Activated naive CD8-positive, alpha-beta T cell treated with anti-CD3 and anti-CD28 coated beads, Interleukin-2, amount 50 U/mL, for 24 hours (primary cell): ENCODE measurements at regions not wholly inside any gene's neighbourhood (a gene's known extent, or its start where the extent isn't known, plus 50 kb on each side); places are given as distances from the start of the nearest gene placed in this dataset.

Experiments
- ATAC-seq: fragments of 150-1000 bp; cut with Tn5 transposase; one replicate; pipeline ENCODE4 v1.10.0; 2021
- DNase-seq: peaks from one replicate; pipeline ENCODE4 v3.0.0; 2021
- H3K27ac Mint-ChIP-seq: one replicate; pipeline ENCODE4 v1.8.0; 2021; ENCODE audit warnings: mild to moderate bottlenecking, mixed read lengths
- H3K27me3 Mint-ChIP-seq: one replicate; pipeline ENCODE4 v1.8.0; 2021; ENCODE audit warnings: mixed read lengths
- H3K36me3 Mint-ChIP-seq: one replicate; pipeline ENCODE4 v1.8.0; 2021; ENCODE audit warnings: low read depth, mixed read lengths
- H3K4me1 Mint-ChIP-seq: one replicate; pipeline ENCODE4 v1.8.0; 2021; ENCODE audit warnings: mixed read lengths
- H3K4me3 Mint-ChIP-seq: one replicate; pipeline ENCODE4 v1.8.0; 2021; ENCODE audit warnings: mild to moderate bottlenecking, moderate library complexity, mixed read lengths
- H3K9me3 Mint-ChIP-seq: one replicate; pipeline ENCODE4 v1.8.0; 2021; ENCODE audit warnings: mixed read lengths

DNA sequence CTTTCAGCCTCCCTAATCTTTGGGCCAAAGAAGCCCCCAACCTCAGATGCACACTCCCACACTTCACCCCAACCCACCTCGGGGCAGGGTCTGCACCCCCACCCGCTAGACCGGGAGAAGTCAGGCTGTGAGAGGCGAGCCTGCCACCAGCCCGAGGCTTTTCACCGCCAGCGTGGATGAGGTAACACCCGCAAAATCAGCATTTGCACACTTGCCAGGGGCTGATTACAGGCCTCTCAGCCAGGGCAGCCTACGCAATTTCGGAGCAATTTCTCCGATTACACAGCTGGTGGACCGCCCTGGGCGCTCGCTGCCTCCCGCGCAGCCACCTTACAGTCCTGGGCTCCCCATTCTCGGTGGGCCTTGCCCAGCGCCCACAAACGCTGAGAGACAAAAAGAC is 68.5 kb downstream of the FOXD1 start:
- no peak overlapping the region for H3K4me3 Mint-ChIP-seq
- peaks cover 15% of the 10 kb centered on the region for H3K4me1 Mint-ChIP-seq
- no peak for ATAC-seq
- H3K27ac Mint-ChIP-seq, result no peak overlapping the region
- H3K27me3 Mint-ChIP-seq, result peaks cover 81% of the 10 kb centered on the region
- no peak for DNase-seq
- peaks cover 13% of the 10 kb centered on the region for H3K36me3 Mint-ChIP-seq
- peaks cover 16% of the 10 kb centered on the region for H3K9me3 Mint-ChIP-seq

DNA sequence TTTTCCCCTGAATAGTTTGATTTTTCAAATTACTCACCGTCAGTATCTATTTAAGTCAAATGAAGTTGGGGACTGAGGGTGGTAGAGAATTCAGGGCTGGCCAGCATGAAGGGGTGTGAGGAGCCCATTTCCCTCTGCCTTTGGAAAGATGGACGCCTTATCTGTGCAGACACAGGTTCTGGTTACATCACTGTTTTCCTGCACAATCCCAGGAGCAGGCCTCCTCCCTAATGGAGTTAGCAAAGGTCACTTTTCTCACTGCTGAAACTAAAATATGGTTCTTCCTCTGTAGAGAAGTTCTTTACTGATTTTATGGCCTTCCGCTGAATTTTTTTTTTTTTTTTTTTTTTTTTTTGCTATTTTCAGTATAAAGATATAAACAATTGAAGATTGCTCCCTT is 69.1 kb downstream of the FOXD1 start:
- H3K9me3 Mint-ChIP-seq, result peaks cover 10% of the 10 kb centered on the region
- no peak overlapping the region for H3K27ac Mint-ChIP-seq
- peaks cover 15% of the 10 kb centered on the region for H3K4me1 Mint-ChIP-seq
- no peak for DNase-seq
- H3K4me3 Mint-ChIP-seq, result no peak overlapping the region
- ATAC-seq, result no peak
- peaks cover 82% of the 10 kb centered on the region for H3K27me3 Mint-ChIP-seq
- peaks cover 10% of the 10 kb centered on the region for H3K36me3 Mint-ChIP-seq

DNA sequence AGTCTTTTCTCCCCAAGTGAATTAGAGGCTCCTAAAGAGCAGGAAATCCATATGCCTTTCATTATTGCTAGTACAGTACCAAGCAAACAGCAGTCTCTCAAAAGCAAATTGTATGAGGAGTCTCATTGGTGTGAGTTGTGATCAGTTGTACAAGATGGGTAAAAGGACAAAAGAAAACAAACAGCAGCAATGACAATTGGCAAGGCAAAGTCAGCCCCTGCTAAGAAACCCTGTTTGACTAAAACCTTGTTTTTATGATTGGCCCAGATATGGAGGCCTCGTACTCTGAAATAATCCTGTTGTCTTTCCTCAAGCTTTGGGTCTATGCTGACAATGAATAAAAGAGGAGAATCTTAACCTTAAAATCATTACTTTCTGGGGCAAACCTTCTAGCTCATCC is 69.8 kb downstream of the FOXD1 start:
- Mint-ChIP-seq H3K4me3 (no peak overlapping the region), H3K27ac (no peak overlapping the region), H3K36me3 (peaks cover 3% of the 10 kb centered on the region), H3K9me3 (peaks cover 3% of the 10 kb centered on the region), H3K4me1 (peaks cover 15% of the 10 kb centered on the region), H3K27me3 (peaks cover 78% of the 10 kb centered on the region)
- ATAC-seq, result no peak
- DNase-seq, result no peak

DNA sequence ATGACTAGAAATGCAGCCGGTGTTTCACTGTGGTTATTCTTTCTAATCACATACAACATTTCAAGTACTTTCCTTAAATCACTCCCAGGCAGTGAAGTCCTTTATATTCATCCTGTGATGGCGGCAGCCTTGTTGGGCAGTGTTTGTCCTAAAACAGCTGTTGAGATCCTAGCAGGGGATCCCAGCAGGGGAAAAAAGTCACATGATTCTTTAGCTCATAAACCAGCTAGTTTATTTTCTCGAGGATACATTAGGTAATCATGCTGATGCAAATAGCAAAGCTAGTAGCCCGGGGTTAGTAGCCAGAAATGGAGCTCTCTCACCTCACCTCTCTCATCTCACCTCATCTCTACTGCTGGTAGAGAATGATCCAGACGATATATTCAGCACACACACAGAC is 70.5 kb downstream of the FOXD1 start:
- H3K4me3 Mint-ChIP-seq, result no peak overlapping the region
- no peaks in the 10 kb centered on the region for H3K9me3 Mint-ChIP-seq
- peaks cover 15% of the 10 kb centered on the region for H3K4me1 Mint-ChIP-seq
- no peak overlapping the region for H3K27ac Mint-ChIP-seq
- DNase-seq (no peak), ATAC-seq (no peak)
- H3K36me3 Mint-ChIP-seq, result peaks cover 2% of the 10 kb centered on the region
- H3K27me3 Mint-ChIP-seq, result peaks cover 74% of the 10 kb centered on the region

DNA sequence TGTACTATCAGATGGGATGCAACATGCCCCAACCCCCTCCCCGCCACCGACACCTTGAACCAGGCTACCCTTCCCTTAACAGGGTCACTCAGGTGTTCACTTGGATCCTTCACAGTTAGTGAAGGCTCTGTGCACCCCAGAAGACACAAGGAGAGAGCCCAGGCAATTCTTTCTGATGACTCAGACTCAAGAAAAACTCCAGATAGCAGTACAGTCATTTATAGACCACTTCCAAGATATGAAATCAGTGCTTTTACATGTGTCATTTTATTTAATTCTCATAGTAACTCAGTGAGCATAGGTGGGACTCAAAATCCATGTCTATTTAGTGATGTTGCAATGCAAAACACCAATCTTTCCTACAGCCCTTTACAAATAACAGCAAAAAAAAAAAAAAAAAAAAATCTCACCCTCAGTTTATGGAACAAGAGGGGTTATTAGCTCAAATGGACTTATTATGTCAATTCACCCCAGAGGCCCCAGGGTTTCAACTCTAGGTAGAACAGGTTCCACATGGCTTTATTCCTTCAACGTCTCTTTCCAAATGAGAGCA is 71.9 kb downstream of the FOXD1 start:
- no peak overlapping the region for H3K4me3 Mint-ChIP-seq
- no peak for ATAC-seq
- DNase-seq, result no peak
- H3K36me3 Mint-ChIP-seq, result peaks cover 2% of the 10 kb centered on the region
- no peak overlapping the region for H3K27ac Mint-ChIP-seq
- no peaks in the 10 kb centered on the region for H3K9me3 Mint-ChIP-seq
- H3K27me3 Mint-ChIP-seq, result peaks cover 75% of the 10 kb centered on the region
- H3K4me1 Mint-ChIP-seq, result peaks cover 13% of the 10 kb centered on the region

DNA sequence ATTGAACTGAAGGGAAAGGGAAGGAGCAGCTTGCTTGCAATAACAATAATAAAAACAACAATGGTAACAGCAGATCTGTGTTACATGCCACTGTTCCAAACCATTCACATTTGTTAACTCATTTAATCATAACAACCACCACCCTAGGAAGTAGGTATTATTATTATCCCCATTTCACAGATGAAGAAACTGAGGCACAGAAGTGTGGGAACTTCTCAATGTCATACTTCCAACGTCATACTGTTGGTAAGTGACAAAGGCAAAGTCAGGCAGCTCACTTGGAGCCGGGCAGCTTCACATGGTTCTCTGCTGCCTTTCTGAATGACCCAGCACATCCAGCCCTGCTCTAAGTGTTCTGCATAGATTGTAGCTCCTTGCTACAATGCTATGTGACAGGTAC is 72.6 kb downstream of the FOXD1 start:
- no peak for ATAC-seq
- H3K27me3 Mint-ChIP-seq, result peaks cover 75% of the 10 kb centered on the region
- H3K27ac Mint-ChIP-seq, result no peak overlapping the region

DNA sequence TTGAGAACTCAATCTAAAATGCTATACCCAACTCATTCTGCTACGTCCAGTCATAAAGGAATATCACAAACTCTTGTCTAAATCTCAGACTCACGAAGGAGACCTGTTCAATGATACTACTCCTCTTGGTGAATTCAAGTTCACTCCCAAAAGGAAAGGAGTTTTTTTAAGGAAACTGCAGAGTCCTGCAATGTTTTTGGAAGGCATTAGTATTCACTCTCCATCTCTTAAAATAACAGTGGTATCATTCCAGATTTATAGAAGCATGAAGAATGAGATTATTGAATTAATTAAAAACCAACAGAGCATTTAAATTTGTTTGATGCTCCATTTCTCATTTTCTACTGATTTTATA is 73.4 kb downstream of the FOXD1 start:
- Mint-ChIP-seq H3K4me3 (no peak overlapping the region), H3K27ac (no peak overlapping the region), H3K4me1 (no peaks in the 10 kb centered on the region), H3K27me3 (peaks cover 67% of the 10 kb centered on the region), H3K36me3 (peaks cover 2% of the 10 kb centered on the region), H3K9me3 (no peaks in the 10 kb centered on the region)
- DNase-seq (no peak), ATAC-seq (no peak)

More for the DNA sequence above, 72.6 kb downstream of the FOXD1 start:
- H3K4me3 Mint-ChIP-seq, result no peak overlapping the region
- no peak for DNase-seq
- no peaks in the 10 kb centered on the region for H3K9me3 Mint-ChIP-seq
- H3K4me1 Mint-ChIP-seq, result peaks cover 8% of the 10 kb centered on the region
- peaks cover 2% of the 10 kb centered on the region for H3K36me3 Mint-ChIP-seq

DNA sequence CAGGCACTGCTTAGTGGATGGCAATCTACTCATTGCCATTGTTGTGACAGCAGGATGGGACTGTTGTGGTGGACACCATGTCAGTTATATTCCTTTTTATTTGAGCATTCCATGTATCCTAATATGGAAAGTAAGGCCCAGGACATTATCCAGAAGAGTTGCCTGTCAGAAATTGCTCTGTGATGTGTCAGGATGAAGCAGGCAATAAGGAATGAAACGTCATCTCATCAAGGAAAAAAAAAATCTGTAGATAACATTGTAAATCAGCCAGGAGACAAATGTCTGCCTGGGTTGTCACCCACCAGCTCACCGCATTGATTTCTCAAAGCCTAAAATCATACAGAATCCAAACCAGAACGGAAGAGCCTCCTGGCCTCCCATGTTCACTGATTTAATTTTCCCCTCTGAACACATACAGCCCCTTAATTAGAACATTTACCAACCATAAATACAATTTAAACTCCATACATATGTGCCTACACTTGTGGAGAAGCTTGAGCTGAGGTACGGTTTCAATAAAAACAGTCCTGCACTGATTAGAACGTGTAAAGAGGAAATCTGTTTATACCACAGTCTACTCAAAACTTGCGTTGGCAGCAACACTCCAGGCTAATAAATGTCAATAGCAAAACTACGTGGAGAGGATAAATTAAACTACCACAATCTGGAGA is 73.9 kb downstream of the FOXD1 start:
- ATAC-seq (no peak), DNase-seq (no peak)
- H3K27ac Mint-ChIP-seq, result no peak overlapping the region
- no peaks in the 10 kb centered on the region for H3K9me3 Mint-ChIP-seq
- H3K36me3 Mint-ChIP-seq, result peaks cover 2% of the 10 kb centered on the region
- no peak overlapping the region for H3K4me3 Mint-ChIP-seq
- no peaks in the 10 kb centered on the region for H3K4me1 Mint-ChIP-seq
- peaks cover 67% of the 10 kb centered on the region for H3K27me3 Mint-ChIP-seq

DNA sequence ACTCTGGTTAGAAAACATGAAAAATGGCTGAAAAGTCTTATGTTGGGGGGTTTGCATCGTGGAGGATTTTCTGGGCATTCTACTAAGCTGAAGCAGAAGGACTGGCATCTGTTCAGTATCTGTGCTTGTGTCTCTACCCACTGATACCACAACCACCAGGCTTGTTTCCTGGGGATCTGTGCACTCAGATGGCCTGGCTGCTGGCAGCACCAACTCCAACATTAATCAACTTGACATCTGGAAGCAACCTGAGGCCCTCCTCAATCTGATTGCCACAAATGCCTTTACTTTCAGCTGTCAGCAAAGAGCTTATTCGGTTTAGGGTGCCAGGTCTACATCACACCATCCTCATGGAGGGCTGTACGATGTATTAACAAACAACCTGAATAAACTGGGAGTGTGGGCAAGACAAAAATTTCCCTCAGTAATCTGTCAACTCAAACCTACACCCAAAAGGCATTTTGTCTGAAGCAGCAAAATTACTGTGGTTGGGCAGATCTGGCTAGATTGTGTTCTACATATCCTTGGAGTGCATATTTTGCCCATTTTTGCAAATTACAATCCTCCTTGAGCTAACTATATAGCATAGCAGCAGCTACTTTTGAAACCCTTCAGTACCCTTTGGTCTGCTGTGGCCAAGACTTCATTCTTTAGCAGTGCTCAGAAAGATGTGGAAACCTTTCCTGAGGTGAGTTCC is 74.6 kb downstream of the FOXD1 start:
- ATAC-seq (no peak), DNase-seq (no peak)
- H3K27ac Mint-ChIP-seq, result no peak overlapping the region
- H3K4me1 Mint-ChIP-seq, result no peaks in the 10 kb centered on the region
- H3K27me3 Mint-ChIP-seq, result peaks cover 65% of the 10 kb centered on the region
- H3K9me3 Mint-ChIP-seq, result no peaks in the 10 kb centered on the region
- no peak overlapping the region for H3K4me3 Mint-ChIP-seq
- H3K36me3 Mint-ChIP-seq, result no peaks in the 10 kb centered on the region

DNA sequence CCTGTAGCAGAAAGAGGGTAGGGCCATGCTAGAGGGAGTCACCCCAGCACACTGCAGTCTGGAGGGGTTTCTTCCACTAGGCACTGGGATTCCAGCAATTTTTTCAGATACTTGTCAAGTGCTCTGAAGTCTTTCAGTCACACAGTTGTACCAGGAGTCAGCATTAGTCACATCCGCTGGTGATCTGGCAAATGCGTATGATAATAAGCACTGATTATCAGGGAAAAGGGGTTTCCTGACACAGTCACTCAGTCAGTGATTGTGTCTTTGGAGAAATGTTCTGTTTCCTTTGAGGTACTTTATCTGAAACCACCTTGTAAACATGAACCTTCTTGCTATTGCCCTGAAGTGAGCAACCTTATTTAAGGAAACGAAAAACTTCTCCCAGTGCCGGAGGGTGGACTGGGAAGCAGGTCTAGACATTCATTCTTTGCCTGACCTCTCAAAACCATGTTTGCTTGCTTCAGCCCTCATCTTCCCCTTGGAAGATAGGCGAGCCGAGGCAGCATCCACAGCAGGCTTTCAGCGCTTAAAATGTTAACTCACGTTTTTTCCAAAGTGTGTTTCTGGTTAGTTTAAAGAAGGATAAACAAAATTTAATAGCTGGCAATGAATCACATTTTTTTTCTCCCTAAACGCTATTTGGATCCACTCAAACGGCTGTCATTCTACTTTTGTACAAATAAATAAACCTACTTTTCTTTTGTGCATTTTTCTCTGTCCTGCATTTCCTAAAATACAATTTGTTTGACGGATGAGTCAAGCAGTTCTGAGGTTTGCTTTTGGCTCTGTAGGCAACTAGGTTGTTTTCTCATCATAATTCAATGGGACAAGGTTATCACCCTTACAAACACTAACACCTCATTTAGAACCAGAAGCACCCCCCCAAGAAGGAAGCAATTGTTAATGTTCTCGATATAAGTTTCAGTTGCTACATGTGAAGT is 77.7 kb downstream of the FOXD1 start:
- Mint-ChIP-seq H3K4me1 (no peaks in the 10 kb centered on the region), H3K27ac (no peak overlapping the region), H3K4me3 (no peak overlapping the region), H3K27me3 (peaks cover 49% of the 10 kb centered on the region), H3K9me3 (no peaks in the 10 kb centered on the region), H3K36me3 (no peaks in the 10 kb centered on the region)
- no peak for DNase-seq
- ATAC-seq, result no peak

DNA sequence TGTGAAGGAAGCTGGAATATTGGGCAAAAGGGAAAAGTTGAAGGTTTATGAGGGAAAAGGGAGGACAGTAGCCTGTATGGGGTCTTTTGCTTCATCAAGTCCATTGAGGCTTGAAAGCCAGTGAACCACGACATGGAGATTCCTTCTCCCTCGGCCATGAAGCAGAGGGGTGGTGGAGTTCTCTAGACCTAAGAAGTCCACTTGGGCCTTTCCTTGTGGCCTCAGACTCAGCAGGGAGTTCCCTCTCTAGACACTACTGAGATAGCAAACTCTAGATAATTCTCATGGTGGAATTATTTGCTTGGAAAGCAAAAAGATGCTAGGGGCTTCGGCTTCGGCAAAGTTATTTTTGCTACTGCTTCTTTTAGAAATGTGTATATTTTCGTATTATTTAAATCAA is 78.5 kb downstream of the FOXD1 start:
- no peaks in the 10 kb centered on the region for H3K4me1 Mint-ChIP-seq
- no peak overlapping the region for H3K27ac Mint-ChIP-seq
- no peak overlapping the region for H3K4me3 Mint-ChIP-seq
- H3K27me3 Mint-ChIP-seq, result peaks cover 43% of the 10 kb centered on the region
- H3K9me3 Mint-ChIP-seq, result no peaks in the 10 kb centered on the region
- H3K36me3 Mint-ChIP-seq, result no peaks in the 10 kb centered on the region
- DNase-seq (no peak), ATAC-seq (no peak)

DNA sequence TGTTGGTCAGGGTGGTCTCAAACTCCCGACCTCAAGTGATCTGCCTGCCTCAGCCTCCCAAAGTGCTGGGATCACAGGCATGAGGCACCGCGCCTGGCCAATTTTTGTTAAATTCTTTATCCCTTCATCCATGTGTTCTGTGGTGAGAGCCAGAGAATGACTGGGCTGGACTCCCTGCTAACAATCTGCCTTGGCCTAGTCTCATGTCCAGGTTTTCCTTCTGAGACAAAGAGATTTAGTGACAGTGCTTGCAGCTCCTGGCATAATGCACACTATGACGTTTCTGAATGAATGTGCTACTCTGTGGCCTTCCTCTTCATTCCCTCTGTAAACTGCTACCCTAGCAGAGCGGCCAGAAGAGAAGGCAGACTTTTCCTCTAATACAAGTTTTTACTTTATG is 79.3 kb downstream of the FOXD1 start:
- no peaks in the 10 kb centered on the region for H3K36me3 Mint-ChIP-seq
- peaks cover 36% of the 10 kb centered on the region for H3K27me3 Mint-ChIP-seq
- H3K9me3 Mint-ChIP-seq, result no peaks in the 10 kb centered on the region
- no peak overlapping the region for H3K4me3 Mint-ChIP-seq
- DNase-seq (no peak), ATAC-seq (no peak)
- H3K4me1 Mint-ChIP-seq, result no peaks in the 10 kb centered on the region
- no peak overlapping the region for H3K27ac Mint-ChIP-seq

DNA sequence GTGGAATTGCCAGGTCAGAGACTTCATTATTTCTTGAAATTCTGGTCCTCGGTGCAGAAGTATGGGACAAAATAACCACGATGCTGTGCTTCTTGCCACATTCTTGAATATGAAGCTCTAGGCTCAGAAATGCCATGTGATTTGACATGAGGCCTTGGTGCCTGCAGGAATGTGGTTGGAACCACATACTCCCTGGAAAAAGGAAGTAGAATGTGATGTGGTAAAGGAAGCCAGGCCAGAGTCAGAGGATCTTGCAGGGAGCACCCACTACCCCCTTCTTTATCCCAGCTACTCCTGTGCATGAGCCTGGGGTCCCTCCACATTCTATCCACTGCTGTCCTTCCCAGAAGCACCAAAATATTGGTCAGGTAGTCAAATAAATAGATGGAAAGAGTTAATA is 80.9 kb downstream of the FOXD1 start:
- ATAC-seq (no peak), DNase-seq (no peak)
- H3K36me3 Mint-ChIP-seq, result no peaks in the 10 kb centered on the region
- peaks cover 29% of the 10 kb centered on the region for H3K27me3 Mint-ChIP-seq
- no peak overlapping the region for H3K27ac Mint-ChIP-seq
- no peaks in the 10 kb centered on the region for H3K9me3 Mint-ChIP-seq
- no peak overlapping the region for H3K4me3 Mint-ChIP-seq
- H3K4me1 Mint-ChIP-seq, result no peaks in the 10 kb centered on the region

DNA sequence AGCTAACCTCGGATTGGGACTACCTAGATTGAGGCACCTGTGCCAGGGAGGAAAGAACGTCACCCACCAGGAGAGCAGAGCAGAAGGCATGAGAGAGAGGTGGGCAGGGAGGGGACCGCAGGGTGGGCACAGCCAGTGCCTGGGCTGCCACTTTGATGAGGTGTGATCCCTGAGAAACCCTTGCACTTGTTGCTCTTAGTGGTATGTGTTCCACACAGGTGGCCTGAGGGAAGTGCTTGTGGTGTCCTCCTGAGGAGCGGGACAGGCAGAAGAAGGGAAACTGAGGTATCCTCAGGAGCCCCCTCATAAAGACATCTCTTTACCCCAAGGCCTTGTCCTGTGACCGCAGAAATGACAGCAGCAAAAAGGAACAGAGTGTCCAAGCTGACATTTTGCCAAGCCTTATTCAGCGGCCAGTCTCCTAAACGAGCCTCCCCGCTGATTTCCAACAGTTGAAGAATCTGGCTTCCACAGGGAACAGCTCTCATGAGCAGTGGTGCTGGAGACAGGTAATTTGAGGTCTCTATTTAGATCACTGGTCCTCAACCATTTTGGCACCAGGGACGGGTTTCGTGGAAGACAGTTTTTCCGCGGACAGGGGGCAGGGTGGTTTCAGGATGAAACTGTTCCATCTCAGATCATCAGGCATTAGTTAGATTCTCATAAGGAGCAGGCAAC is 82.4 kb downstream of the FOXD1 start:
- no peak for ATAC-seq
- Mint-ChIP-seq H3K4me3 (no peak overlapping the region), H3K9me3 (no peaks in the 10 kb centered on the region), H3K36me3 (no peaks in the 10 kb centered on the region), H3K4me1 (no peaks in the 10 kb centered on the region), H3K27me3 (peaks cover 25% of the 10 kb centered on the region), H3K27ac (no peak overlapping the region)
- no peak for DNase-seq
